HG02870 (cell line): ENCODE measurements at regions not wholly inside any gene's neighbourhood (a gene's known extent, or its start where the extent isn't known, plus 50 kb on each side); places are given as distances from the start of the nearest gene placed in this dataset.
"Not testable (repeated sequence)": the region's sequence is repeated elsewhere in the genome, so short reads cannot be mapped to it uniquely, and the experiment has no call there.

Experiments used
- ATAC-seq: cut with Tn5 transposase; IDR thresholded peaks from one replicate; pipeline ENCODE4 v1.9.1; 2021; ENCODE audit warnings: mild to moderate bottlenecking, moderate library complexity; ENCODE audit not compliant: unreplicated experiment

DNA sequence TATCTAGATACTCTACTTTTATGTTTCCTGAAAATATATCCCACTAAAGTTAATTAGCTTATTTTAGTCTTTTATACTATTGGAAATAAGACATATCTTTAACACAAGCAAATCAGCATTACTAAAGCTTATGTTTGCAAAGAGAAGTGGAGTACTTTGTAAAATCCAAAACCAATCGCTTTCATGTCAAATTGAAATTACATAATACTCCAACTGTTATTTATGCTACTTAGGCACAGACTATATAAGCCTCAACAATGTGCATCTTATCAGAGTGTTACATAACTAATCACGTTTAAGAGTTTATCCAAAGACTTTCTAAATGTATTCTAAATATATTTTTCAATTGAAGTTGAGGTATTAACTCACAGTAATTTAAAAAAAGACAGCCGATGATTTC lies 200.0 kb downstream of the PCDH20 start:
- no peak for ATAC-seq

DNA sequence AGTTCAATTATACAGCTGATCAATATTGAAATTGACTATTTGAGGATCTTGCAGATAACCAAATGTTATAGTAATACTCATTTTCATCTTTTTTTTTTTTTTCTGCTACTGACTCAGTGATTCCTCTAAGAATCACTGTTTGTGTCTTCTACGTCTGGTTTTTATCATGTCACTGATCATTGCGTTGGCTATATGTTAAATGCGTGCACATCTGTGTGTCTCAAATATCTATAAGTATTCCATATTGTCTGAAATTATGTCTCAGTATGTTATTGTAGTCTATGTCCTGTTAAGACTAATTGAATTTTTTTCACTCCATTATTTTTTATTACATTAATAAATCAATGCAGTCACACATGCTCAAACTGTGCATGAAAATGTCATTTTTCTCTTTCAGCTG lies 200.5 kb downstream of the PCDH20 start:
- no peak for ATAC-seq

DNA sequence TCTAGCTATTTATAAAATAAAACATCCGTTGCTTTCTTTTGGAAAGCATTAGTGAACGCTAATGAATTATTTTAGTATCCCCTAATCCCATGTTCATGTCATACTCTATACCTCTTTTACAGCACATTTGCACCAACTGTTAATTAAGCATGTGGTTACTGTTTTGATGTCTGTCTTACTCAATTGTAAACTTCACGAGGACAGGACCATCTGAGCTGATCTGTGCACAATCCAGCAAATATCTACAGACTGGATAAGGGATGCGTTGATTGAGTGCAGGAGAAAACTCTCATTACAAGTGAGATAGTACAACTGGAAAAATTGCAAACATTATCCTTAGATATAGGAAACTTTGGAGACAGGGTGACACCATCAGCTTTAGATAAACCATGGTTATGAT lies 201.1 kb downstream of the PCDH20 start:
- ATAC-seq = no peak

DNA sequence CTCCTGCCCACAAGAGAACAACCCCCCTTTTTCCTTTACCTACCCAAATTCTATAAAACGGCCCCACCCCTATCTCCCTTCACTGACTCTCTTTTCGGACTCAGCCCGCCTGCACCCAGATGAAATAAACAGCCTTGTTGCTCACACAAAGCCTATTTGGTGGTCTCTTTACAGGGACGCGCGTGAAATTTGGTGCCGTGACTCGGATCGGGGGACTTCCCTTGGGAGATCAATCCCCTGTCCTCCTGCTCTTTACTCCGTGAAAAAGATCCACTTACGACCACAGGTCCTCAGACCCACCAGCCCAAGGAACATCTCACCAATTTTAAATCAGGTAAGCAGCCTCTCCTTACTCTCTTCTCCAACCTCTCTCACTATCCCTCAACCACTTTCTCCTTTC lies 209.8 kb downstream of the PCDH20 start:
- ATAC-seq = not testable (repeated sequence)

DNA sequence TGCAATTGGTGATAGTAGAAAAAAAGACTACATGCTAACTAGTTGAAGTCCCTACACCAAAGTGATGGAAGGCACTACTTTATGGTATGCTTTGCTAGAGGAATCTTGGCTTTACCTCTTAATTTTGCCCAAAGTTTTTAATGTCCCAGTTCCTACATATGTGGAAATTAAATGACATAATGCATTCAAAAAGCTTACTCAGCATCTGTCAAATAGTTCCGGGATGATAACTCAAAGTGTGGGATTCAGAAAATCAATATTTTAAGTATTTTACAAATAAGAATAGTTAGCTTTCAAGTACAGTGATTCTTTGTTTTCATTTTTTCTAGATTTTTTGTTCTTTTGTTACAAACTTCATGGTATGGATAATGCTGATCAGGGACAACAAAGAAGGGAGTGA lies 211.6 kb downstream of the PCDH20 start:
- no peak for ATAC-seq

DNA sequence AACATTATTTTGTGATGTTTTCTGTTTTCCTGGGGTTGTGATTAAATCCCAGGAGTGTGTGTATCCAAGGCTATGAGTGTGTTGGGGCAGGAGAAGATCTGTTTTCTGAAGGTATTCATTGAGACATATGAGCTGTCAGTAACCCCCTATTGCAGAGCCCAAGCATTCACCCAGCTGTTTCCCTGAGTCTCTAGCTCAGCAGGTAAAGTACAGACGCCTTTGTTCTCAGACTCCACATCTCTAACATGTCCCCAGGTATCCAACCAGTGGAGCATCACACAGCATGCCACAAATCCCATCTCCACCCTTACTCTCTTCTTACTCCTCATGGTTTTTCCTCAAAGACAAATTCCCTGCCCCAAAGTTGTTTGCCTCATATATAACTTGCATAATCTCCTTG lies 213.6 kb downstream of the PCDH20 start:
- ATAC-seq = no peak

DNA sequence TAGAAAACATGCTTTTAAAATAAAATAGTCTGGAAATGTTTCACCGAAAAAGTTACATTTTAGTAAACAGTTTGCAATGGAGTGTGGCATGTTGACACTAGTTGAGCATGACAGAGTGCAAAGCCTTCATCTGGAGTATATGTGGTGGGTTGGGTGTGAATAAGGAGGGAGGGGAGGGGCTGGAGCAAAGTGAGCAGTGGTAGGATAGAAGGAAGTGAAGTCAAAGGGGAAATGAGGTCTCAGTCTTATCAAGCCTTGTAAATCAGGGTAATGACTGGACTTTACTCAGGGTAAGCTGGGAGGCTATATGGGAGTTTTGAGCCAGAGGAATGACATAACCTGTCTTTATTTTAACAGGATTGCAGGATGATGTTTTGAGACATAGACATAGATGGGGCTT lies 222.8 kb downstream of the PCDH20 start:
- ATAC-seq = no peak

DNA sequence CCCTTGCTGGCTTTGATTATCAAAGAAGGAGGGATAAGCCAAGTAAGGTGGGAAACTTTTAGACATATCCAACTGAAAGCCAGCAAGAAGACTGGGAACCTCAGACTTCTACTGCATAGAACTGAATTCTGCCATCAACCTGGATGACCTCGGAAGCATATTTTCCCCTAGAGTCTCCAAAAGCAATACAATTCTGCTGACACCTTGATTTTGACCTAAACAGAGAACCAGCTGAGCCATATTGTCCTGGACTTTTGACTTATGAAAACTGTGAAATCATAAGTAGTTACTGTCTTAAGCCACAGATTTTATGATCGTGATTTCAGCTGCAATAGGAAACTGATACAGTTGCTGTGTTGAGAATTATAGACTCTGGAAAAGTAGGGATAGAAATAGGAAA lies 227.6 kb downstream of the PCDH20 start:
- ATAC-seq = no peak

DNA sequence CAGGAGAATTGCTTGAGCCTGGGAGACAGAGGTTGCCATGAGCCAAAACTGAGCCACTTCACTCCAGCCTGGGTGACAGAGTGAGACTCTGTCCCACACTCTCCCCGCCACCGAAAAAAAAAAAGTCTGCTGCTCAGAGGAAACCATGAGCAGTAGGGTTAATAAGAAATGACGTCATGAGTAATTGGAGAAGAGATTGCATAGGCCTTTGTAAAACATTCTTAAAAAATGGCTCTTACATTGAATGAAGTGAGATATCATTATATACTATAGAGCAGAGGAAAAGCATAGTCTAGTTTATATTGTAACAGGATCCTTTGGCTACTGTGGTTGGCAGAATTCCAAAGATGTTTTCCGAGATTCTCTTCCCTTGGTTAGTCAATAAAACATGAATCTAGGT lies 228.2 kb downstream of the PCDH20 start:
- ATAC-seq = no peak

DNA sequence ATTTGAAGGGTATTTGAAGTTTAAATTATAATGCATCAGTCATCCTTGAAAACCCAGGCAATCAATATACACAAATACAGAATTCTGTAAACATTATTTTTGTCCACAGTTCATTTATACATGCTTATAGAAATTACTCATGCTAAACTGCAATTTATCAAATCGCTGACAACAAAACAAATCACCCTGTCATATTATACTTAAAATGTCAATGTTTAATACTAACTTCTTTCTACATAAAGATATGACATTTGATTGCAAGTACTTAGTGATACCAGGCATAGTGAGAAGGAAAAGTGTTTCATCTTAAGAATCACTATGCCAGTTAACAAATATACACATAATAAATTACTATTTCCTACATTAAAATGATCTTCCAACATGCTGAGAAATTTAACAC lies 232.0 kb downstream of the PCDH20 start:
- no peak for ATAC-seq

DNA sequence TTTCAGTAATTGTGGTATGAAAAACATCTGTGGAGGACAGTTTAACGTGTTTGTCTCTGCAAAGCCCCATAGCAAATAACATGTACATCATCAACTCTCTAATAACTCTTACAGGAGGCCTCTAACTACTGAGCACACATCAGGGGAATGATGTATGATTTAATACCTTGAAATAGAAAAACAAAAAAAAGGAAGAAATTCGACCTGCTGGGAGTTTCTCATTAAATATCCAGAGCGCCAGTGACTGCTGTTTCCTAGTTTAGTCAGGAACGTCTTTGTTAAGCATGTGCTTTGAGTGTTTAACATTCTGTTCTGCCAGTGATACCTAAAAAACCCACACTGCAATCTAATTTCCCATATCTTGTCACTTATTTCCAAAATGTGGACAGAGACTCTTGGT lies 235.4 kb downstream of the PCDH20 start:
- no peak for ATAC-seq

DNA sequence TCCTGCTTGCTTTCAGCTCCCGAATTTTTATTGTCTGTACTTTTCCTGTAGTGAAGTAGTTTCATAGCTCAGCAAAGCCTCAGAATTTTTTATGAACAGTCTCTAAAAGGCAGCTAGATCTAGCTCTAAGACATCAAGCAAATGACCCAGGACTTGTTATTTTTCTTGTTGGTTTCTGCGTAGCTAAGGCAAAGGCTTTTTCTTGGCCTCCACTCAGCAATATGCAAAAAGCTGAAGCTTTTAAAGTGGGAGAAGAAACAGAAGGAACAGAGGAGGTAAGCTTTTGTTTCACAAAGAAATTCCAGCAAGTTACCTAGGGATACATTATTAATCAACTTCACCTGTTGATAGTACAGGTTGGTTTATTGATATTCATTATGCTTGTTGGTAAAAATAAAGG lies 235.9 kb downstream of the PCDH20 start:
- no peak for ATAC-seq

DNA sequence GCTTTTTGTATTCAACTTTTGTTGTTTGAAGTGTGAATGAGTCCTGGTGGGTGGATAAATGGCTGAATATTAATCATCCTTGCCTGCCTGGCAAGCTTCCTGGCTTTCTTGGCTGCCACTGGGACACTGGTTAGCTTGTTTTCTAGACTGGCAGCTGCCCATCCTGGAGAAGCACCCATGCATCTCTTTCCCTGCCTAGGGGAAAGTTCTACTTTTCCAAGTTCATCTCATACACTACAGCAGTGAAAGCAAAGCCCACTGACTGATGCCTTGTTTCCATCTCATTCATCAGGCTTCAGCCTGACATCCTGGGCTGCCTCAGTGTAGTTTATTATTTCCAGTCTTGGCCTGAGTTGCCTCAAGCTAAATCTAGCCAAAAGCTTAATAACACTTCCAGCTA lies 244.8 kb downstream of the PCDH20 start:
- ATAC-seq = no peak

DNA sequence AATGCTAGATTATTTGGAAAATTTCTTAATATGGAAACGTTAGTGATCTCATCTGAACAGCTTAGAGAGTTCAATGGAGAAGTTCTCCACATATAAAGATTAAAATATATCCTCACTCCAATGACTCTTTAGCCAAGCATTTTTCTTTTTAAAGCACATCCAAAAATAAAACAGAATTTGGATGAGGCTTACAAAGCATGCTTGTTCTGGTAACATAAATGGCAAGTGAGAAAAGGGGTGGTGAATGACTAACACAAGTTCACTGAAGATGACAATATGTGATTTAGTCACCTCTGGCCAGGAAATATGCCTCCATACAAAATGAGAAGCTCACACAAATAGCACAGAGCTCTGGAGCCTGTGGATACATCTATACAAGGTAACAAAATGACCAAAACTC lies 253.0 kb downstream of the PCDH20 start:
- no peak for ATAC-seq

DNA sequence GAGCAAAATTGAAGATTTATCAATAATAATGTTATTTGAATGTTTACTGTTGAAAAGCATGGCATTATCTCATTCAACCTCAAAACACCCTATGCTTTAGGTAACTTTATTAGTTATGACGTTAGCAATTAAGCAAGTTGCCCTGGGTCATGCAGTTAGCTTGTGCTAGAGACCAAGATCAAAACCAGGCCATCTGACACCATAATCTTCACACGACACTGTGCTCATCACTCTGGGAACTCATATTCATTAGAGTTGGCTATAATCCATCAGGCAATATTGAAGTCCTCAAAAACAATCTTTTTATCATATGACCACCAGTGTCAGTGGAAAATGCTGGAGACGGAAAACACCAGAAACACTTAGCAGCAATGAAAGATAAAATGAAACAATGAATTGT lies 253.5 kb downstream of the PCDH20 start:
- no peak for ATAC-seq

DNA sequence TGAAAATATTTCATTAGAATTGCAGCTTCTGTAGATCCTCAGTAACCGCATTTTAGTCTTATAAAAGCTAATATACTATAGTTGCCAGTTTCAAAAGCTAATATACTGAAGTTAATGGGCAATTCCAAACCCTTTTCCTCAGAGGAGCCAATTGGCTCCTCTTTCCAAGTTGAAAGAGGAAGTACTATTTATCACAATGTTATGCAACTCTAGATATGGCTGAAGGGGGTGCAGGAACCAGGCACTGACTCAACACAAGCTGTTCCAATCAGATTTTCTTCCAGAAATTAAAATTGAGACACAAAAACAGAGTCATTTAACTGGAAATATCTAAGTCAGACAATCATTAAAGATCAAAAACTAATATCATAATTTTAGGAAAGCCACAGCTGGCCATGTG lies 258.9 kb downstream of the PCDH20 start:
- no peak for ATAC-seq

DNA sequence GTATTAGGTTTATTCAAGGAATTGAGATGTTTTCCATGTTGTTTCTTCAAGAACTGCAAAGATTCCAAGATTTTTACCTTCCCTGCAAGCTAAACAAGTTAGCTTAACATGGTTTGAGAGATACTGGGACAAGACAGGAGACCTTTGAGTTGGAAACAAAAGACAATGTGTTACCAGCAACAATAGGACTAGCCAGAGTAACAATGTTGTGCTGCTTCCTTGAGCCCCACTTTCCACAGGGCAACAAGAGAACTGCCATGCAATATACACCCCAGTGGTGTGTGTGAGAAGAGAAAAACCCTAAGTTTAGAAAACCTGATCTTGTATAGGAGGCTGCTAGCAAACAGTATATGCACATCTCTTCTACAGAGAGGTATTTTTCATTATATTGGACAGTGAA lies 264.6 kb downstream of the PCDH20 start:
- ATAC-seq = no peak

DNA sequence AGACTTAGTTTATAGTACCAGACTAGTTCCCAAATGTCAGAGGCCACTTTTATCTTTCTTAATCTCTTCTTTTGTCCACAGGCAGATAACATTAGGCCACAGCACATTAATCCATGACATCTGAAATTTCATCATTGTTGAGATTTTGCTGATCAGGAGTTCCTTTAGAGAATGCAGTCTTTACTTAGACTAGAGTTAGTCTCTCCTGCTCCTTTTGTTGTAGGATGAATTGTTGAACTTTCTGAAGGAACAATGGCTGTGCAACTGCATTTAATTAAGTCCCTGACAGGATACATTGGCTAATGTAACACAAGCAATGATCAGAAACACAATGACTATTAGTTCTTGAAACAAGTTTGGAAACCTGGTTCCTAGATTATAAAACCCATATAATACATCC lies 266.3 kb downstream of the PCDH20 start:
- ATAC-seq = no peak

DNA sequence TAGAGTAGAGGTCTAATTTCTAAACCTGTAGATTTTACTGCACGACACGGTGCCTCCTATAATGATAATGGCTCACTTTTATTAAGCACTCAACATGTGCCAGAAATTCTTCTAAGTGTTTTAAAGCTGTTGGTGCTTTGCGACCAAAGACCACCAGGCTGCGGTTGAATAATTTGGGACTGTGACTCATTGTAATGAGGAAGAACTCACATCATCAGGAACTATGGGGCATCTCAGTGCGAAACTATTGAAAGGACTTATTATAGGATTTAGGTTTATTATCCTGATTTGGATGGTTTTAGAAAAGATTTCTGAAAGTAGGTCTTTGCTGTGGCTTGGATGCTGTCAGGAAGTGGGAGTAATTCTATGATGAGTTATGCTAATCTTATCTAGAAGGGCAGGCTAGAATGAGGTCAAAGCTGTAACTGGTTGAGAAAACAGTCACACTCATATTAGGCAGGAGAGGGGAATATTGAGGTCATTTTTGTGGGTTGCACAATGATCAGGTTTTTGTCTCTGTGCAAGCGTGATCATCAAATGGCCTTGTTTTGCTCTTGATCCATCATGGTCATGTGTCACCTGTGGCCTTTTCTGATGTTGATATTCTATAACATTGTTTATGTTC lies 266.8 kb downstream of the PCDH20 start:
- ATAC-seq = no peak

DNA sequence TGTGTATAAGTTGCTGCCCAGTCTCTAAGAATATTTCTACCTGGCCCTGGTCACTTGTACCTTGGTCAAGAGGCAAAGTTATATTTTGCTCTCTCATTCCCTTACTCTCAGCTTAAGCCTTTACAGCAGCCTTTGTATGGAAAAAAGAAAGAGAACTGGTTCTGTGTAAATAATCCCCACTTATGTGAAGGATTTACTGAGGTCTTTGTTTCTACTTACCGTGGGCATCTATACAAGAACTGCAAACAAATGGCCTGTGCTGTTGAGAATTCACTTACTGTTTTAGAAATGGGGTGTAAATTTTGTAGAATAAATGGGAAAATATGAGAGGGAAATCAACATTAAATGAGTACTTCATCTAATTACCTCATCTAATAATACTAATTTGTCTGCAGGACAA lies 267.4 kb downstream of the PCDH20 start:
- no peak for ATAC-seq

DNA sequence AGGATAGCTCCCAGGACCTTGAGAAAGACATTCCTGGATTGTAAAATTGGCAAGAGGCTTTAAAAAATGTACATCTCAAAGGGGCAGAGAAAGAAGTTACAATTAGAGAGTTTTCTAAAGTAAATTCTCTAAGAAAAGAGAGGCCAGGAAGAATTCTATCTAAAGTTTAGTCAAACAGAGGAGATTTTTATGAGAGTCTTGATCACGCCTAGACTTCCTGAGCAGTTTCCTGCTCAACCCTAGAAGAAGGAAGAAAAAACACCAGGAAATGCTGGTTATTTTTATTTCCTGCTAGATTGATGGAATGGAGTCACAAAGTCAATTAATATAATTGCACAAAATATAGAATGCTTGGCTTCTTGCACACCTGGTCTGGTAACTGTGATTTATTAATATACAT lies 269.1 kb downstream of the PCDH20 start:
- ATAC-seq = no peak

DNA sequence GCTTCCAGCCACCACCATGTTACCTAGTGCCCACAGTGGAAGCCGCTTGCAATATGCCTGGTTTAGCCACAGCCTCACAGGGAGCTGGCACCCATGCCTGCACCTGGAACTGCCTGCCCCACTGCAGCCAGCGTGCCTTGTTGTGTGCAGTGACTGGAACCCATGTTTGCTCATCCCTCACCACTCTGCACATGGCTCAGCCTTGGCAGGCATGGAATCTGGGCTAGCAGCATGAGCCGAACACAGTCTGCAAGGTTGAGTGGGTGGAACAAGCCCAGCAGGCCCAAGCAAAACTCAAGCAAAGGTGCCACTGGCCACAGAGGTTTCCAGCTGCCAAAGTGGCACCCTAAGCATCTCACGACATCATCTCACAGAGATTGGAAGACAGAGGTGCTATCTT lies 269.5 kb downstream of the PCDH20 start:
- no peak for ATAC-seq

DNA sequence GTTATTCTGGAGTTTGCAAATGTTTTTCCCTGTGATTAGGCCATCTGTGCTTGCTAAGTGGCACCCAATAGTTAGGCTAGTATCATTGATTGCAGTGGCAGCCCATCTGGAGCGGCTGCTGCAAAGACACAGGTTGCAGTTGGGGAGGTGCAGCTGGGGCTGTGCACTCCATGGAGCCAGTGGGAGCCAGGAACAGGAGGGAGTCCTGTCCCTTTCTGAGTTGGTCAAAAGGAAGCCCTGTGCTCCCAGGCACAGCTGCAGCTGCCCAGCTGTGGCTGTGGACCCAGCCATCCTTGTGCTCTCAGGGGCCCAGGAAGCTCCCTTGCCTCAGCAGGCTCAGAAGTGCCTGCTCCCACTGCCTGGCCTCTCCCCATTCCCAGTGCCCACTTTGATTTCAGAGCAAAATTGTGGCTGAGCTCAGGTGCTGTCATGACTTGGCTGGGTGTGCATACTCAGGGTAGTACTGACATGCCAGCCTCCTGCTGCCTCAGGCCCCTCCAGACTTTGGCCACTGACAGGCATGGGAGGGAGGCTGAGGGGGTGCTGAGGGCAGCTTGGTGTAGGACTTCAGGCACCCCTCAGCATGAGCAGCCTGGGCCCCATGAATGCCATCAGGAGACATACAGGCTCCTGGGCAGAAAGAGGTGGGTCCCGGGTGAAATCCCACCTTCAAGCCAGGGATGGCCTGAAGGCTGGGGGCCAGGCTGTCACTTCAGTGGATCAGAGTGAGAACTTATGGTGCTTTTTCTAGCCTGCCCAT lies 270.6 kb downstream of the PCDH20 start:
- no peak for ATAC-seq
